HG03342 (cell line): ENCODE measurements at regions not wholly inside any gene's neighbourhood (a gene's known extent, or its start where the extent isn't known, plus 50 kb on each side); places are given as distances from the start of the nearest gene placed in this dataset.

Source experiments
- ATAC-seq: cut with Tn5 transposase; IDR thresholded peaks from one replicate; pipeline ENCODE4 v1.9.1; 2021; ENCODE audit warnings: mild to moderate bottlenecking, moderate library complexity; ENCODE audit not compliant: unreplicated experiment

GRCh38 chr1:173420330-173420806 is 56.8 kb upstream of the PRDX6 start:
- ATAC-seq, result no peak

GRCh38 chr1:173421286-173421685 is 55.8 kb upstream of the PRDX6 start:
- no peak for ATAC-seq

DNA sequence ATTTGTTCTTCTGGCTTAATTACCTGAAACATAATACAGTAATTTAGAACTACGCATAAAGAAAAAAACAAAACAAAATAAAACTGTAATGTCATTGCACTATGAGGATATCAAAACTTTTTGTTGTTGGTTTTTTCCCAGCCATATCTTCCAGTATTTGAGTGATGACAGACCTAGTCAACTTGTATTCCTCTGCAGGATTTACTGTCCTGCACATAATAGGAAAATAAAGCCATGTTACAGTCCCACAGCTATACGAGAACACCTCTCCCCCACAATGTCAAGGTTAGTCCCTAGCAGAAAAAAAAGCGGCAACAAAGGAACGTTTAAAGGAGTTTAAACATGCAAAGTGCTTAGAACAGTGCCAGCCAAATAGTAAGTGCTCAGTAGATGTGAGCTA is 55.3 kb upstream of the PRDX6 start:
- no peak for ATAC-seq

GRCh38 chr1:173422456-173422976 is 54.6 kb upstream of the PRDX6 start:
- no peak for ATAC-seq

DNA sequence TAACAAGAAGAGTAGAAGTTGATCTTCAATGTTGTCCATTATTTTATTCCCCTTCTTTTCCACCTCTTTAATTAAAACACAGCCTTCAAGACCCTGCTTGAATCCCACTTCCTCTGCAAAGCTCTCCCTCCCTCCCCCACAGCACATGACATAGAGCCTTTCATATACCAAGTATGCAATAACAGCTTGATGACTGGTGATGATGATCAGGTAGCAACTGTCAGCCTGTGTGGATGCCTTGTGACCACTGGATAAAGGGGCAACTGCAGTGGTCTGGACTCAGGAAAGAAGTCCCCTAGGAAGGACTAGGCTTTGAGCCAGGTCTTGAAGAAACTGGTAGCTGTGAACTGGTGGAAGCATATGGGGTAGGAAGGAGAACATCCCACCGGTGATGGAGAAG is 53.8 kb upstream of the PRDX6 start:
- ATAC-seq, result no peak

GRCh38 chr1:173424143-173424542 is 53.0 kb upstream of the PRDX6 start:
- no peak for ATAC-seq

GRCh38 chr1:173424782-173425407 is 52.2 kb upstream of the PRDX6 start:
- ATAC-seq, result no peak

DNA sequence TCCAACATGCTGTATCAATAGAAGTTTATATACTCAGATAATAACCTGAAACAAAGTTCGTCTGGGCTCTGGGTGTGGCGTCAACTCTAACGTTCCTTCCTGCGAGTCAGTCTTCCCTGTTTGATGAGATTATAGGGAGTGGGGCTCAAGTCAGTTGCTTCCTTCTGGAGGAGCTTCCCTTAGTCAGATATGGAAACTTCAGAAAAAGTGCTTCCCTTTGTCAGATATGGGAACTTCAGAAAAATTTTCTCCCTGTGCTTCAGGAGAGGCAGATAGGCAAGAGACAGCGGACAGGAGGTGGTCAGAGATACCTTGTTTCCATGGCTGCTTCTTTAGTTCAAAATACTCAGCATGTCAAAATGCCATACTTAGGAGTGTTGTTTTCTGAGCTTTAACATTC is 51.1 kb upstream of the PRDX6 start:
- no peak for ATAC-seq

GRCh38 chr1:173427146-173428054 is 49.7 kb upstream of the PRDX6 start:
- no peak for ATAC-seq
